ENCODE measurements at regions not wholly inside any gene's neighbourhood (a gene's known extent, or its start where the extent isn't known, plus 50 kb on each side); places are given as distances from the start of the nearest gene placed in this dataset.

- Mint-ChIP-seq H3K27me3 (ENCODE audit: low read depth) (peaks cover 81% of the 10 kb centered on the region), H3K36me3 (no peaks in the 10 kb centered on the region), H3K4me3 (no peak overlapping the region), H3K4me1 (no peaks in the 10 kb centered on the region), H3K9me3 (no peaks in the 10 kb centered on the region), H3K27ac (no peak overlapping the region)
- no peak for TF ChIP-seq CTCF (IDR thresholded peaks at IDR 0.05; ENCODE audit: unreplicated experiment)
- no peak for DNase-seq (ENCODE audit: low spot score in 2 of 2, unreplicated experiment in 2 of 2)
Observed at GRCh38 chr5:133691448-133691847, 79.1 kb upstream of the FSTL4 start.

- no peak for DNase-seq (ENCODE audit: low spot score in 2 of 2, unreplicated experiment in 2 of 2)
- peaks cover 76% of the 10 kb centered on the region for H3K27me3 Mint-ChIP-seq (ENCODE audit: low read depth)
Observed at GRCh38 chr5:133690746-133691145, 78.4 kb upstream of the FSTL4 start.

GRCh38 chr5:133688391-133688790, 76.0 kb upstream of the FSTL4 start:
- Mint-ChIP-seq H3K36me3 (no peaks in the 10 kb centered on the region), H3K4me1 (no peaks in the 10 kb centered on the region), H3K27me3 (ENCODE audit: low read depth) (peaks cover 83% of the 10 kb centered on the region), H3K4me3 (no peak overlapping the region), H3K27ac (no peak overlapping the region), H3K9me3 (no peaks in the 10 kb centered on the region)
- DNase-seq (ENCODE audit: low spot score in 2 of 2, unreplicated experiment in 2 of 2) = no peak
- no peak for TF ChIP-seq CTCF (IDR thresholded peaks at IDR 0.05; ENCODE audit: unreplicated experiment)

More at GRCh38 chr5:133690746-133691145, 78.4 kb upstream of the FSTL4 start:
- Mint-ChIP-seq H3K4me1 (no peaks in the 10 kb centered on the region), H3K4me3 (no peak overlapping the region), H3K36me3 (no peaks in the 10 kb centered on the region), H3K27ac (no peak overlapping the region), H3K9me3 (no peaks in the 10 kb centered on the region)
- no peak for TF ChIP-seq CTCF (IDR thresholded peaks at IDR 0.05; ENCODE audit: unreplicated experiment)

- no peak for DNase-seq (ENCODE audit: low spot score in 2 of 2, unreplicated experiment in 2 of 2)
- Mint-ChIP-seq H3K9me3 (no peaks in the 10 kb centered on the region), H3K27me3 (ENCODE audit: low read depth) (peaks cover 80% of the 10 kb centered on the region)
Observed at GRCh38 chr5:133687212-133688061, 75.1 kb upstream of the FSTL4 start.

GRCh38 chr5:133686566-133686965, 74.2 kb upstream of the FSTL4 start:
- no peak for DNase-seq (ENCODE audit: low spot score in 2 of 2, unreplicated experiment in 2 of 2)
- TF ChIP-seq CTCF (IDR thresholded peaks at IDR 0.05; ENCODE audit: unreplicated experiment) = no peak
- Mint-ChIP-seq H3K27me3 (ENCODE audit: low read depth) (peaks cover 71% of the 10 kb centered on the region), H3K9me3 (no peaks in the 10 kb centered on the region), H3K4me3 (no peak overlapping the region), H3K4me1 (no peaks in the 10 kb centered on the region), H3K36me3 (no peaks in the 10 kb centered on the region), H3K27ac (no peak overlapping the region)

More at GRCh38 chr5:133687212-133688061, 75.1 kb upstream of the FSTL4 start:
- TF ChIP-seq CTCF (IDR thresholded peaks at IDR 0.05; ENCODE audit: unreplicated experiment) = no peak
- Mint-ChIP-seq H3K4me3 (no peak overlapping the region), H3K36me3 (no peaks in the 10 kb centered on the region), H3K27ac (no peak overlapping the region), H3K4me1 (no peaks in the 10 kb centered on the region)

Measured in mesothelial cell of epicardium (in vitro differentiated cells).